NB4 (cell line): ENCODE measurements at regions not wholly inside any gene's neighbourhood (a gene's known extent, or its start where the extent isn't known, plus 50 kb on each side); places are given as distances from the start of the nearest gene placed in this dataset.

Experiments
- DNase-seq: peaks from one replicate; pipeline ENCODE4 v3.0.0; 2010; ENCODE audit warnings: low read depth
- H3K4me3 ChIP-seq: one replicate; pipeline ENCODE4 v1.5.1; 2011; ENCODE audit warnings: mild to moderate bottlenecking, low read depth, low read length, moderate library complexity
- MYC ChIP-seq: IDR thresholded peaks from 2 replicates; pipeline ENCODE4 v1.6.1; 2011; ENCODE audit warnings: low read depth, low read length
- POLR2A ChIP-seq: IDR thresholded peaks from 2 replicates; pipeline ENCODE4 v1.6.1; 2011; ENCODE audit warnings: mild to moderate bottlenecking; ENCODE audit not compliant: insufficient read length; ENCODE audit errors: extremely low read depth
- TF ChIP-seq, protein P1 (sequence below): IDR thresholded peaks from one replicate; pipeline ENCODE4 v1.5.1; 2012; ENCODE audit warnings: low read depth, low read length
- TF ChIP-seq, protein P2 (sequence below): IDR thresholded peaks from 2 replicates; pipeline ENCODE4 v1.6.1; 2011; ENCODE audit warnings: low read depth, low read length

DNA sequence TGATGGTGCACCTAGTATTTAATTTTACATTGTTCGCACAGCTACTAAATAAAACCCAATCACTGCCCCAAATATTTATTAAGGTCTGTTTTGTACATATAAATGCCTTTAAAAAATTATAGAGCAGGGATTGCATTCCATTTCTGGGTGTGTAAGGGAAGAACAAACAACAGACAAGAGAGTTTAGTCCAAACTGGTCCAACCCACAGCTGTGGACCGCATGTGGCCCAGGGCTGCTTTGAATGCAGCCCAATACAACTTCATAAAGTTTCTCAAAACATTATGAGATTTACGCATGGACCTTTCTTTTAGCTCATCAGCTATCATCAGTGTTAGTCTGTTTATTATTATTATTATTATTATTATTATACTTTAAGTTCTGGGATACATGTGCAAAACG, 114.8 kb upstream of the LRATD1 start:
- no peak overlapping the region for H3K4me3 ChIP-seq
- DNase-seq, result no peak
- TF ChIP-seq MYC, result no peak
- TF ChIP-seq, protein P1, sequence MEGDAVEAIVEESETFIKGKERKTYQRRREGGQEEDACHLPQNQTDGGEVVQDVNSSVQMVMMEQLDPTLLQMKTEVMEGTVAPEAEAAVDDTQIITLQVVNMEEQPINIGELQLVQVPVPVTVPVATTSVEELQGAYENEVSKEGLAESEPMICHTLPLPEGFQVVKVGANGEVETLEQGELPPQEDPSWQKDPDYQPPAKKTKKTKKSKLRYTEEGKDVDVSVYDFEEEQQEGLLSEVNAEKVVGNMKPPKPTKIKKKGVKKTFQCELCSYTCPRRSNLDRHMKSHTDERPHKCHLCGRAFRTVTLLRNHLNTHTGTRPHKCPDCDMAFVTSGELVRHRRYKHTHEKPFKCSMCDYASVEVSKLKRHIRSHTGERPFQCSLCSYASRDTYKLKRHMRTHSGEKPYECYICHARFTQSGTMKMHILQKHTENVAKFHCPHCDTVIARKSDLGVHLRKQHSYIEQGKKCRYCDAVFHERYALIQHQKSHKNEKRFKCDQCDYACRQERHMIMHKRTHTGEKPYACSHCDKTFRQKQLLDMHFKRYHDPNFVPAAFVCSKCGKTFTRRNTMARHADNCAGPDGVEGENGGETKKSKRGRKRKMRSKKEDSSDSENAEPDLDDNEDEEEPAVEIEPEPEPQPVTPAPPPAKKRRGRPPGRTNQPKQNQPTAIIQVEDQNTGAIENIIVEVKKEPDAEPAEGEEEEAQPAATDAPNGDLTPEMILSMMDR, result no peak
- no peak for TF ChIP-seq POLR2A
- TF ChIP-seq, protein P2, sequence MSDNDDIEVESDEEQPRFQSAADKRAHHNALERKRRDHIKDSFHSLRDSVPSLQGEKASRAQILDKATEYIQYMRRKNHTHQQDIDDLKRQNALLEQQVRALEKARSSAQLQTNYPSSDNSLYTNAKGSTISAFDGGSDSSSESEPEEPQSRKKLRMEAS, result no peak

DNA sequence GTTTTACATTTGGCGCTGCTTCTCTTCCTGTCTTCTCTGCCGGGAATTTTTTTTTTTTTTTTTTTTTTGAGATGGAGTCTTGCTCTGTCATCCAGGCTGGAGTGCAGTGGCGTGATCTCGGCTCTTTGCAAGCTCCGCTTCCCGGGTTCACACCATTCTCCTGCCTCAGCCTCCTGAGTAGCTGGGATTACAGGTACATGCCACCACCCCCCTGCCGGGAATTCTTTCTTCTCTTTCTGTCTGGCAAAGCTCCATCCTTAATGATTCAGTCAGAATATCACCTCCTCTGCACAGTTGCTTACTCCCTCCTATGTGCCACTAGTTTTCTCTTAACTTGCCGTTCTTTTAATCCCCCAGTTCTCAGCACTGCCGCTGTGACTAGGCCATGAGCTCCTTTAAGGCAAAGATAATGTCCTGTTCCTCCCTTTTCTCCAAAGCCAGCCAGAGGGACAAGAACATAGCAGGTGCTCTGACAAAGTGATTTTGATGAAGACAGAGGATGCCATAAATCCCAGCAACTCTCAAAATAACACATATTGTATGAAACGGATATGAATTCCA, 112.1 kb upstream of the LRATD1 start:
- no peak overlapping the region for H3K4me3 ChIP-seq
- no peak for DNase-seq
- no peak for TF ChIP-seq POLR2A
- TF ChIP-seq, protein P1, result no peak
- TF ChIP-seq, protein P2, result no peak
- no peak for TF ChIP-seq MYC

- no peak overlapping the region for H3K4me3 ChIP-seq
- TF ChIP-seq MYC, result no peak
- TF ChIP-seq POLR2A, result no peak
- TF ChIP-seq, protein P2, result no peak
- TF ChIP-seq, protein P1, result no peak
- DNase-seq, result no peak
Observed at GRCh38 chr2:14524041-14524802, 108.3 kb upstream of the LRATD1 start.

DNA sequence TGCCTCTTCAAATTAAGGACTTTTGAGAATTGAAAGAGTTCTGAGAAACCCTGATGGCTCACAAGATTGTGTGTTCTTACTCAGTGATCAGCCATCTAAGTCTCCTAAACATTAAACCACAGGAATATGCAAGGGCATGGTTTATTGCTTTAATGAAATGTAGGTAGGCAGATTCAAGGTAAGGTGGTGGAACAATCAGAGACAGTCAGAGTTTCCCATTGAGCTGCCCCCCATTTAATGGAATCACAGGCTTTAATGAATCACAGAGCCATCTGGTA, 107.8 kb upstream of the LRATD1 start:
- no peak for DNase-seq
- H3K4me3 ChIP-seq, result no peak overlapping the region
- TF ChIP-seq MYC (no peak), POLR2A (no peak)
- TF ChIP-seq, protein P1, result no peak
- TF ChIP-seq, protein P2, result no peak

DNA sequence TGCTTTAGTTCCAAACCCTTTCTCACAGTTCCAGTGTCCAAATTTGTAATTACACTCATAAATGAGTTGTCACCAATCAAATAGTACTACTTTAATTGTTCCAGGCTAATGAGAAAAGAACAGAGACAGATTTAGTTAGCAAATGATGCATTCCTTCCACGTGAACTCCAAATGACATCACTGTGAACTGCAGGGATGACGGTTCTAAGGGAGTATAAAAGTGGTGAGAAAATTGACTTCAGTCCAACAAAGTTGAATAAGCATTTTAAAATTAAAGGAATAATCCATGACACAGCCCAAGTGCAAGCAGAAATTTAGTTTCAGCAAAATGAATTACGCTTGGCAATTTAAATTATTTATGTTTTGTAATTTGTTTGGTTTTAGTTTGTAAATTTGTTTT, 102.0 kb upstream of the LRATD1 start:
- TF ChIP-seq MYC (no peak), POLR2A (no peak)
- TF ChIP-seq, protein P1, result no peak
- TF ChIP-seq, protein P2, result no peak
- no peak overlapping the region for H3K4me3 ChIP-seq
- DNase-seq, result no peak
